H54 (cell line): ENCODE measurements at regions not wholly inside any gene's neighbourhood (a gene's known extent, or its start where the extent isn't known, plus 50 kb on each side); places are given as distances from the start of the nearest gene placed in this dataset.

ENCODE experiments used
- DNase-seq: peaks from one replicate; pipeline ENCODE4 v3.0.0; 2011; ENCODE audit warnings: low spot score, mixed read lengths; ENCODE audit not compliant: insufficient read length
- FAIRE-seq: peaks from 3 replicates; lab custom pipeline; 2011; peaks lifted over from hg19 to GRCh38; lab: Jason Lieb, UNC
- POLR2A ChIP-seq: IDR thresholded peaks from 2 replicates; pipeline ENCODE4 v1.6.1; 2011; ENCODE audit warnings: low read depth, mild to moderate bottlenecking, low read length

GRCh38 chr9:69984831-69985230 is 58.8 kb upstream of the MAMDC2 start:
- DNase-seq (no peak), FAIRE-seq (no peak)
- TF ChIP-seq POLR2A = no peak

- no peak for TF ChIP-seq POLR2A
- FAIRE-seq (no peak), DNase-seq (no peak)
These were observed 57.7 kb upstream of the MAMDC2 start for GRCh38 chr9:69985971-69986370.

GRCh38 chr9:69986970-69987369 is 56.7 kb upstream of the MAMDC2 start:
- no peak for FAIRE-seq
- no peak for TF ChIP-seq POLR2A

GRCh38 chr9:69987457-69987856 is 56.2 kb upstream of the MAMDC2 start:
- no peak for TF ChIP-seq POLR2A
- FAIRE-seq (no peak), DNase-seq (no peak)

More at GRCh38 chr9:69986970-69987369, 56.7 kb upstream of the MAMDC2 start:
- no peak for DNase-seq

GRCh38 chr9:69993110-69993509 is 50.5 kb upstream of the MAMDC2 start:
- no peak for DNase-seq
- TF ChIP-seq POLR2A = no peak
- no peak for FAIRE-seq
